NK-92 treated with Interleukin-12 subunit alpha and Interleukin-12 subunit beta, amount 100 ng/mL, for 24 hours (cell line): ENCODE measurements at regions not wholly inside any gene's neighbourhood (a gene's known extent, or its start where the extent isn't known, plus 50 kb on each side); places are given as distances from the start of the nearest gene placed in this dataset.

Experiments
- DNase-seq: peaks from one replicate; lab custom pipeline; 2025; lab: John Stamatoyannopoulos, UW

GRCh38 chr15:47371939-47372338 lies 345.4 kb upstream of the SEMA6D start:
- no peak for DNase-seq

DNA sequence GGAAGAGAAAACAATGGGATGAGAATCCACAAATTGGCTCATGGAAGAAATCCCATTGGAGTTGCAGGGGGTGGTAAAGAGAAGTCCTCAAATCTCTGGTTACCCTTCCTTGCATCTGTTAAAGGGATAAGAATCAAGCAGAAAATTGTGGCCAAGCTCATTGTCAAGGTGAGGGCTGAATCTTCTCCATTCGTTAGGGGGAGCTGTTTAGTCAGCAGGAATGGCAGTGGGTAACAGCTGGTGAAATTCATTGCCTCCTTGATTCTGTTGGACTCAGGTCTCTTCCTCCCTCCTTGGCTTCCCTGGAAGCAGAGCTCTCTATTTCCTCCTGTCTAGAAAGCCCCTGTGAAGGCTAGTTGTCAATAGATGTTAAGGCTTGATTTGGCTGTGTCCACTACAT lies 343.1 kb upstream of the SEMA6D start:
- DNase-seq = no peak

DNA sequence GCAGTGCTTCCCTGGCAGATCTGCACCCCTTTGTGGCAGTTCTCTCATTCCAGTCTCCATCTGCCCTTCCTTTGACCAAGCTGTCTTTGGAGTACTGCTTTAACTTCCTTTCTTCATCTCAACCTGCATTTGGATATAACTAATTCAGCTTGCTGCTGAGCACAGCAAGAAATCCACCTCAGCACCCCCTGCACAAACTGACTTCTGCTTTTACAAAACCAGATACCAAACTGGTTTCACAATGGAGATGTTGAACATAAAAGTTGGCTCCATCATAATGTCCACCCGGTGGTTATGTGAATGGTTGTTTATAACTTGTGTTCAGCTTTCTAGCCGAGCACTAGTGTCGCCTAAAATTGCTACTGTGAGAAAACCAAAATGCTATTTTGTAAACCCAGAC lies 341.1 kb upstream of the SEMA6D start:
- DNase-seq = no peak

- DNase-seq = no peak
Observed at GRCh38 chr15:47377465-47377864, 339.8 kb upstream of the SEMA6D start.

GRCh38 chr15:47378527-47378926 lies 338.8 kb upstream of the SEMA6D start:
- no peak for DNase-seq

GRCh38 chr15:47383102-47383501 lies 334.2 kb upstream of the SEMA6D start:
- DNase-seq = no peak

- no peak for DNase-seq
Observed at GRCh38 chr15:47383801-47384200, 333.5 kb upstream of the SEMA6D start.

DNA sequence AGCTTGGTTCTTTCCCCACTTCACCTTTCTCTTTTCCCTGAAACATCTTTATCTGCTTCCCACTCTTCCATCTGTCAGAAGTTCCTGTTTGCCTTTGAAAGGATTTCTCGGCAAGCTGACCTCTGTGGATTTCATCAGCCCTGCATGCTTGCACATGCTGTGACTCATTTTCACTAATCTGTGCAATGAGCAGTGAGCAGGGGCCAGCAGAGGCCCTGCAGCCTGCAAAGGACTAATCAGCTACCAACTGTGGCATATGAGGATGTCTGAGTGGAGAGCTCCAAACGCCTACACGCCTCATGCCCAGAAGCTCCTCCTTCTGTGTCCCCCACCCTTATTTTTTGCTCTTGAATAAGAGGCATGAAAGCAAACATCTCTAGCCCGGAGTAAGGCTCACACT lies 333.0 kb upstream of the SEMA6D start:
- no peak for DNase-seq

DNA sequence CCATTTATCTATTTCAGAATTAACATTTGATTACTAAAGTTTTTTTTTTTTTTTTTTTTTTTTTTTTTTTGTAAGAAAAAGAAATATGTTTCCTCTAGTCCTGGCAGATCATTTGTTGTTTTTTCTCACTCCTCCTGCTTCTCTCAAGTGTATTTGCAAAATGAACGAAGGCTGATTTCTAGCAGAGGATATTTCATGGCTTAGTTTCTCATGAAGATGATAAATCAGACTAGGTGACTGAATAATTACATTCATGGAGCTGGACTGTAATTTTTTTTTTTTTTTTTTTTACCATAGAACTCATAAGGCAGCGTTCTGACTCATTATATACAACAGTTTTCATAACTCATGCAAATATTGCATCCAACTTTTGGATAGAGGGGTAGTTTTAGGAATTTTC lies 332.5 kb upstream of the SEMA6D start:
- DNase-seq = no peak

DNA sequence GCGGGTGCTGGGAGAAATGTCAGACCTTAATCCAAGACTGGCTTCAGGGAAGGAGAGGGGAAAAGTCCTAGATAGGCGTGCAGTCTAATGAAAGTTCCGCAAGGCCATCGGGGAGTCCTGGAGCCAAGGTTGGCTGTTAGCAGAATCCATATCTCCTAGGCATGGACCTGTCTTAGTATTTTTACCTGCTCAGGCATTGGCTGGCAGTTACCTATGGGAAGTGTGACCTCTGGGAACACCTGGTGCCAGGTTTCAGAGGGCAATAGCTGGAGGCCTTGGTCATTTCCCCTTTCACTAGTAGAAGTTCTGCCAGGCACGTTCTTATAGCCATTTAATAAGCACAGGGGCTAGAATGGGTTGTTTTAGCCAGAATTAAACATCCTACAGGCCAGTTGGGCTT lies 330.8 kb upstream of the SEMA6D start:
- DNase-seq = no peak

- no peak for DNase-seq
Observed at GRCh38 chr15:47388299-47388698, 329.0 kb upstream of the SEMA6D start.

- no peak for DNase-seq
Observed at GRCh38 chr15:47390208-47390765, 327.0 kb upstream of the SEMA6D start.

DNA sequence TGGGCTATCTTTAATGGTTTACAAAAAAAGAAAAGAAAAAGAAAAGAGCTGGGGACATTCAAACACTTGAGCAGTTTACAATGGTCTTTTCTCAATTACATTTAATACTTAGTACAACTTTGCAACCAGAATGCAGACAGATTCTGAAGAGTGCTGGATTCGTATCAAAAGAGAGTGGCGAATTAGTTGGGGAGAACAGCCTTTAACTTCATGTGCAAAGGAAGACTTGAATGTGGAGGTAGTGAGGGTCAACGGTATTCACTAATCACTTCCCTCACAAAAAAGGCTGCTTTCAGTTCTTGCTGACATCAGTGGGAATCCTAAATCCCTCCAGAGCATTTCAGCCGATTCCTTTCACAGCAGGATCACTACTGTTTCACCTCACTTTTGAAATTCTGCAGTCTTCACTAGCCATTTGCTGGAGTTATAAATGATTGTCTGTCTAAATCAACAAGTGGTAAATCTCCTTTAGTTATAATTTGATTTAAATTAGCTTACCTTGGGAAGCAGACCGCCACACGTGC lies 323.0 kb upstream of the SEMA6D start:
- DNase-seq = no peak

GRCh38 chr15:47395076-47395475 lies 322.2 kb upstream of the SEMA6D start:
- no peak for DNase-seq

GRCh38 chr15:47397655-47398054 lies 319.6 kb upstream of the SEMA6D start:
- DNase-seq = no peak

DNA sequence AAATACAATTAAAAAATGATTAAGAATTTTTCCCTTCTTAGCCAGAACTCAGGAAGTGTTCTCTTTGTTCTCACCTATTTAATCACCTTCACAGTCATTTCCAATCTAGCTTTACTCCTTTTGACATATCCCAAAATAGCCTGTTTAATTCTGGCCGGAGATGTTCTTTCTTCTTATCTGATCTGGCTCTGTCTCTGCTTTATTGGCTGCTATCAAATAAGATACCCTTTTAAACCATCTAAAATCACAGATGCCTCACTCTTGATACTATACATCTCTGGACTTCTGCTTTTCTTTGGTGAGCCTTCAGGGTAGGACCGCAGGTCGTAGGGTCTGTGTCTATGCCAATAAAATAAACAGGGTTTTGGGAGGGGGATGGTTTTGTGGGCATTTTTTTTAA lies 319.2 kb upstream of the SEMA6D start:
- no peak for DNase-seq

DNA sequence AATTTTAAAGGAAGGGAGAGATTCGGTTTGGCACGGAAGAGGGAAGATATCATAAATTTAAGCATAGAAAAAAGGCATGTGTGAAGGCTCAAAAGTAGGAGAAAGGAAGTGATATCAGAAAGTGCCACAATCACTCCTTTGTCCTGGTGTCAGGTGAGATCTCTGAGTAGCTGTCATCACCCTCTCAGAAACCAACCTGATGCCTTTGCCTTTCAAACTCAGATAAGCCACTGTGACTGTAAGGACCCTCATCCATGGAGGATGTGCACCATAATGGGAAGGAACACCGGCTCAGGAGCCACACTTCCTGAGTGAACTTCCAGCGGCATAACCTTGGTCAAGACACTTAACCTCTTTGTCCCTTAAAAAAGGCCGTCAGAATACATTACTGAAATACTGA lies 318.7 kb upstream of the SEMA6D start:
- no peak for DNase-seq

GRCh38 chr15:47399100-47399499 lies 318.2 kb upstream of the SEMA6D start:
- DNase-seq = no peak

- DNase-seq = no peak
Observed at GRCh38 chr15:47400603-47401002, 316.7 kb upstream of the SEMA6D start.

DNA sequence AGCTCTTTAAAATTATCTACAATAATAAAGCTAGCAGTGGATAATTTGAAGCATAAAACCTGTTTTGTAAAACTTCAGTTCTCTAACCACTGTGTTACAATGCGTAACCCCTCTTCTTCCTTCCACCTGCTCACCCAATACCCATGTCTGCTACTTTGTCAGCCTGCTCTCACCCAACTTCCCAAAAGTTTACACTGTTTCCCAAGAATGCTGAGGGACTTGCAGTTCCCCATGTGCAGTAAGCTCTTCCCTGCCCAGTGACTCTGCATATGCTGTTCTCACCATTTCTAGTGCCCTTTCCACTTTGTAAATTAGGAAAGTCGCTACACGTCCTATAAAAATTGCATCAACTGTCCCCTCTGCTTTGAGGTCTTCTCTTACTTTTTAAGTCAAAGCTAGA lies 315.9 kb upstream of the SEMA6D start:
- DNase-seq = no peak

DNA sequence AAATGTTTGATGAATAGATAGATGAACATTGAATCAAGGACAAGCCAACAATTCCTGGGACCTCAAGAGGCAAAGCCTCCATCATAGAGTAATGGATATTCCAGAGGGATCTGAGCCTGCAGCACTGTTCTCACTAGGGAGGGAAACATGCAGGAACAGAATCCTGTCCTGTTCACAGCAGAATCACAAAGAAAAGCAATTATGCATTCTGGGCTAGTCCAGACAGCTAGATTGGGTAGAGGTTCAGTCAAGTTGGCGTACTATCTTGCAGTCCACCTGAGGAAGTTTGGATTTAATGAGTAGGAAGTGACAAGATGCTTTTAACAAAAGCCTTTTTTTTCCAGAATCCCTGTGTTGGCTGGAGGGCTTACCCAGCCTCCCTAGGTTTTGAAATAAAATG lies 314.5 kb upstream of the SEMA6D start:
- DNase-seq = no peak

DNA sequence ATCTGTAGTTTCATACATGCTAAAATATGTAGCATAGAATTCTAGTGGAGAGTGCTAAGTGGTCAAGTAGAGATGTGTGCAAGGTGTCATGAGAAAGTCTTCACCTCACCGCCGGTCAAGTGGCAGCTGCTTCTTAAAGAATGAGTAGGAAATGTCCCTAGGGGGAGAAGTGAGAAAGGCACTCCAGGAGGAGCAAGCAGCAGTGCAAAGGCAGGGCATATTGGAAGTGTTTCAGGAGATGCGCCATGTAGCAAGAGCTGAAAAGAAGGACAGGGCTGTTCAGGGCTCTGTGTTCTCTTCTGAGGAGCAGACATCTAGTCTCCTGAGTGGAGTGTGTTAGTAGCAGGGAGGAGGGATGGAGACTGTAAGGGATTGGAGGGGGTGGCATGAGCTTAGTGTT lies 312.4 kb upstream of the SEMA6D start:
- no peak for DNase-seq

DNA sequence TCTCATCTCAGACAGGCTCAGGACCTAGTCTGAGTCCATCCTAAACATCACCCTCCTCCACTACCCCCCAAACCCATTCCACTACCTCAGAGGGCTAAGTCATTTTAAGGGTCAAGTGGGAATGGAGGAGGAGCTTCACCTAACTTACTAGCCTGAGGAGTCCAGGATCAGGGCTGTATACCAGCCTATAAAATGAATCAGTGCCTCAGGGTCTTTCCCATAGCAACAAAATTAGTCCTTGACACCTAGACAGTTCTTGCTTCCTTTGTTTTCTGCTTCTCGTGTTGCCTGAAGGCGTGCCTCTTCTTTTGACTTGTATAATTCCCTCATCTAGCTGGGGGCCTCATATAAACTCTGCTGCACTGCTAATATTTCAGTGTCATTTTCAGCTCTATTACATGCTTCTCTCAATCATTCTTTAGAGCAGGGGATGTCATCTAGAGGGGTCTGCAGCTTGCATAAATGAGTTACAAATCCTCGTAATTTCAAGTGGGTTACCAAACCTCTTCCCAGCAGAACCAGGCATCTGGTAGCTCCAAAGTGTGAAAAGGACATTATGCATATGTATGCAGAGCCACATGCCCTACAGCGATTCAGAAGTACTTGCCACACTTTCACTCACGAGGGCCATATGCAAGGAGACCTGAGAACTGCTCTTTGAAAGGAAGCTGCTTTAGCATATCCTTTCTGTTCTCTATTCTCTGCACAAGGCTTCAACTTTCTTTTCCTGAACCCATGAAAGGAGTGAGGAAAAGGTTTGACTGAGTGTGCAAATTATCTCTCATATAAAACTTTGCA lies 311.7 kb upstream of the SEMA6D start:
- DNase-seq = no peak

GRCh38 chr15:47407692-47408091 lies 309.6 kb upstream of the SEMA6D start:
- DNase-seq = no peak
